H9 (cell line): ENCODE measurements at regions not wholly inside any gene's neighbourhood (a gene's known extent, or its start where the extent isn't known, plus 50 kb on each side); places are given as distances from the start of the nearest gene placed in this dataset.

ENCODE experiments used
- DNase-seq: peaks from one replicate; pipeline ENCODE4 v3.0.0-alpha.2; 2017
- H2AFZ ChIP-seq: one replicate; pipeline ENCODE4 v1.6.1; 2013; ENCODE audit warnings: mild to moderate bottlenecking, low read length, control low read depth, moderate library complexity
- H2AK5ac ChIP-seq: 2 replicates; pipeline ENCODE4 v1.6.1; 2013; ENCODE audit warnings: low read length, control low read depth, mixed read lengths; ENCODE audit not compliant: insufficient read length
- H2BK120ac ChIP-seq: one replicate; pipeline ENCODE4 v1.6.1; 2013; ENCODE audit warnings: low read depth, mild to moderate bottlenecking, low read length, control low read depth, inconsistent platforms; ENCODE audit not compliant: poor library complexity, severe bottlenecking
- H2BK12ac ChIP-seq: 2 replicates; pipeline ENCODE4 v1.6.1; 2013; ENCODE audit warnings: low read length, control low read depth, mixed read lengths, low read depth; ENCODE audit not compliant: insufficient read length
- H2BK15ac ChIP-seq: 2 replicates; pipeline ENCODE4 v1.6.1; 2013; ENCODE audit warnings: low read depth, low read length, control low read depth
- H2BK20ac ChIP-seq: one replicate; pipeline ENCODE4 v1.6.1; 2013; ENCODE audit warnings: low read depth, mild to moderate bottlenecking, low read length, control low read depth, inconsistent platforms; ENCODE audit not compliant: poor library complexity, severe bottlenecking
- H2BK5ac ChIP-seq: 2 replicates; pipeline ENCODE4 v1.6.1; 2013; ENCODE audit warnings: low read length, control low read depth, mixed read lengths; ENCODE audit not compliant: insufficient read length
- H3K14ac ChIP-seq: 2 replicates; pipeline ENCODE4 v1.6.1; 2013; ENCODE audit warnings: low read length, control low read depth; ENCODE audit not compliant: insufficient read depth
- H3K18ac ChIP-seq: 2 replicates; pipeline ENCODE4 v1.6.1; 2013; ENCODE audit warnings: low read depth, mild to moderate bottlenecking, mixed read lengths, low read length, control low read depth; ENCODE audit not compliant: insufficient read length
- H3K23ac ChIP-seq: 2 replicates; pipeline ENCODE4 v1.6.1; 2013; ENCODE audit warnings: low read length, control low read depth, mixed read lengths, low read depth; ENCODE audit not compliant: insufficient read length
- H3K23me2 ChIP-seq: 2 replicates; pipeline ENCODE4 v1.6.1; 2013; ENCODE audit warnings: low read depth, mild to moderate bottlenecking, mixed read lengths, low read length, control low read depth; ENCODE audit not compliant: insufficient read length, poor library complexity, severe bottlenecking
- H3K27ac ChIP-seq: 2 replicates; pipeline ENCODE4 v1.5.1; 2013; ENCODE audit warnings: low read length, control low read depth, mixed read lengths, low read depth; ENCODE audit not compliant: insufficient read length
- H3K27me3 ChIP-seq: 2 replicates; pipeline ENCODE4 v1.6.1; 2013; ENCODE audit warnings: low read length, control low read depth, inconsistent platforms; ENCODE audit not compliant: insufficient read depth
- H3K4ac ChIP-seq: 2 replicates; pipeline ENCODE4 v1.6.1; 2013; ENCODE audit warnings: low read depth, mild to moderate bottlenecking, control low read depth, inconsistent platforms, low read length, moderate library complexity
- H3K4me1 ChIP-seq: 2 replicates; pipeline ENCODE4 v1.6.1; 2013; ENCODE audit warnings: low read length, control low read depth, inconsistent platforms; ENCODE audit not compliant: insufficient read depth
- H3K4me2 ChIP-seq: 2 replicates; pipeline ENCODE4 v1.6.1; 2013; ENCODE audit warnings: low read length, control low read depth, mixed read lengths; ENCODE audit not compliant: insufficient read length, insufficient read depth
- H3K56ac ChIP-seq: 2 replicates; pipeline ENCODE4 v1.6.1; 2013; ENCODE audit warnings: low read depth, mild to moderate bottlenecking, mixed read lengths, low read length, control low read depth; ENCODE audit not compliant: insufficient read length
- H3K79me1 ChIP-seq: 2 replicates; pipeline ENCODE4 v1.6.1; 2013; ENCODE audit warnings: low read depth, mild to moderate bottlenecking, moderate library complexity, low read length, control low read depth, inconsistent platforms; ENCODE audit not compliant: insufficient read depth, poor library complexity, severe bottlenecking
- H3K79me2 ChIP-seq: 2 replicates; pipeline ENCODE4 v1.6.1; 2013; ENCODE audit warnings: low read length, control low read depth, inconsistent platforms; ENCODE audit not compliant: insufficient read depth
- H3K9ac ChIP-seq: 2 replicates; pipeline ENCODE4 v1.6.1; 2013; ENCODE audit warnings: low read length, control low read depth, mixed read lengths; ENCODE audit not compliant: insufficient read length; ENCODE audit errors: extremely low read depth
- H3K9me3 ChIP-seq: one replicate; pipeline ENCODE4 v1.6.1; 2013; ENCODE audit warnings: low read depth, low read length, inconsistent platforms; ENCODE audit not compliant: control insufficient read depth
- H3T11ph ChIP-seq: one replicate; pipeline ENCODE4 v1.6.1; 2013; ENCODE audit warnings: mild to moderate bottlenecking, low read length, control low read depth, inconsistent platforms
- H4K20me1 ChIP-seq: one replicate; pipeline ENCODE4 v1.6.1; 2013; ENCODE audit not compliant: control insufficient read depth, insufficient read length, insufficient read depth
- H4K5ac ChIP-seq: 2 replicates; pipeline ENCODE4 v1.6.1; 2013; ENCODE audit warnings: low read depth, mild to moderate bottlenecking, mixed read lengths, low read length, control low read depth; ENCODE audit not compliant: insufficient read length
- H4K8ac ChIP-seq: replicated peaks from 2 replicates; pipeline ENCODE4 v1.6.1; 2013; ENCODE audit warnings: low read length, control low read depth, mixed read lengths, low read depth; ENCODE audit not compliant: insufficient read length
- H4K91ac ChIP-seq: 2 replicates; pipeline ENCODE4 v1.6.1; 2013; ENCODE audit warnings: low read depth, mild to moderate bottlenecking, moderate library complexity, mixed read lengths, low read length, control low read depth; ENCODE audit not compliant: insufficient read length
- H3K27ac Mint-ChIP-seq, 3 experiments: 2 replicates in 2 of 3; 3 replicates in 1 of 3; pipeline ENCODE4 v1.8.0; 2020 to 2021; ENCODE audit warnings: mixed read lengths in 3 of 3, mild to moderate bottlenecking in 1 of 3, moderate library complexity in 1 of 3
- H3K27me3 Mint-ChIP-seq: 2 replicates; pipeline ENCODE4 v1.8.0; 2021; ENCODE audit warnings: low read depth, mild to moderate bottlenecking, moderate library complexity, mixed read lengths
- H3K36me3 Mint-ChIP-seq, 3 experiments: 2 replicates in 2 of 3; 3 replicates in 1 of 3; pipeline ENCODE4 v1.8.0; 2020 to 2021; ENCODE audit warnings: low read depth in 3 of 3, mixed read lengths in 3 of 3; ENCODE audit not compliant: insufficient read depth in 1 of 3
- H3K4me1 Mint-ChIP-seq, 2 experiments: 2 replicates each; pipeline ENCODE4 v1.8.0; 2020; ENCODE audit warnings: mixed read lengths in 2 of 2
- H3K4me3 Mint-ChIP-seq, 2 experiments: 2 replicates in 1 of 2; 3 replicates in 1 of 2; pipeline ENCODE4 v1.8.0; 2020 to 2021; ENCODE audit warnings: mild to moderate bottlenecking in 2 of 2, mixed read lengths in 2 of 2, moderate library complexity in 1 of 2
- H3K9me3 Mint-ChIP-seq, 2 experiments: 2 replicates in 1 of 2; 3 replicates in 1 of 2; pipeline ENCODE4 v1.8.0; 2020; ENCODE audit warnings: mild to moderate bottlenecking in 2 of 2, mixed read lengths in 2 of 2, moderate library complexity in 1 of 2
- WGBS: extraction: QIAGEN DNeasy Blood & Tissue Kit; methylation state at CpG from one replicate; pipeline ENCODE4 v1.1.7; 2013; ENCODE audit warnings: missing lambda C conversion rate, low lambda C conversion rate, mixed read lengths; ENCODE audit not compliant: insufficient read length; ENCODE audit errors: extremely low coverage; 5-methylcytosine and 5-hydroxymethylcytosine counted together
- TF ChIP-seq, protein P1 (sequence below): fragments of 200-600 bp; sonication (generic); conservative IDR thresholded peaks from 3 replicates; pipeline ENCODE4 v1.8.0; 2021; ENCODE audit warnings: antibody characterized with exemption, mild to moderate bottlenecking

DNA sequence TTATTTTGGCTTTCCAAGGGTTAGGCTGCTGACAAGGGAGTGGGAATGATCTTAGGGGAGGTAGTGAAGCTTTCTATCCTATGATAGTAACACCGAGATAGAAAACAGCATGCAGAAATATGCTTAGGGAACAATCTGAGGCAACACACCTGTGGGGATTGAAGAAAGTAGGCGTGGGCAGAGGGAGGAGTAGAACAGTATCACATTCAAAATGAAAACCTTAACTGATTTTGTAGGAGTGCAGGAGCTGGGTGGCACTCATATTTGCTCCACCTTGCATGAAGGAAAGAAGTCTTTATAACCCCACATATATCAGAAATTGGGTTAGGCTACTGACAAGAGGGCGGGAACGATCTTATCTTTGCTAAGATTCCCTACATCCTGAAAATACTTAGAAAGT lies 762.2 kb upstream of the CNTNAP5 start:
- H4K91ac ChIP-seq, result no peak overlapping the region
- no peak overlapping the region for H3K9ac ChIP-seq
- H3K9me3 Mint-ChIP-seq, result peaks cover 6 to 18% of the 10 kb centered on the region in 2 experiments; a peak in 4 of 5 replicates
- WGBS, result no CpG with 5 or more reads among the region's 4 CpGs
- H3K4me2 ChIP-seq, result no peak overlapping the region
- H2AK5ac ChIP-seq, result no peak overlapping the region
- H2BK15ac ChIP-seq, result no peak overlapping the region
- no peak for DNase-seq
- H2BK12ac ChIP-seq, result no peak overlapping the region
- no peak overlapping the region for H3K14ac ChIP-seq
- no peak overlapping the region for H3K27ac ChIP-seq
- no peaks in the 10 kb centered on the region for H3K27me3 ChIP-seq
- H3K23me2 ChIP-seq, result no peaks in the 10 kb centered on the region
- H2AFZ ChIP-seq, result no peak overlapping the region
- no peaks in the 10 kb centered on the region for H3K4me1 Mint-ChIP-seq
- H3K79me1 ChIP-seq, result no peaks in the 10 kb centered on the region
- no peak overlapping the region for H4K8ac ChIP-seq
- H3K36me3 Mint-ChIP-seq, result peaks cover 0 to 9% (median 7%) of the 10 kb centered on the region in 3 experiments; a peak in 4 of 7 replicates
- no peak overlapping the region for H3K23ac ChIP-seq
- H3K27ac Mint-ChIP-seq, result peak overlapping the region in 1 of 3 experiments; percentile 25; a peak in 1 of 7 replicates
- no peaks in the 10 kb centered on the region for H3K27me3 Mint-ChIP-seq
- H3K9me3 ChIP-seq, result no peaks in the 10 kb centered on the region
- H4K20me1 ChIP-seq, result no peaks in the 10 kb centered on the region
- no peak overlapping the region for H2BK20ac ChIP-seq
- H3T11ph ChIP-seq, result no peak overlapping the region
- no peaks in the 10 kb centered on the region for H3K79me2 ChIP-seq
- no peaks in the 10 kb centered on the region for H3K4me1 ChIP-seq
- no peak overlapping the region for H3K18ac ChIP-seq
- H3K4ac ChIP-seq, result no peak overlapping the region
- no peak overlapping the region for H2BK5ac ChIP-seq
- no peak overlapping the region for H3K56ac ChIP-seq
- H3K4me3 Mint-ChIP-seq, result no peak overlapping the region
- no peak overlapping the region for H2BK120ac ChIP-seq
- no peak overlapping the region for H4K5ac ChIP-seq
- TF ChIP-seq, protein P1, sequence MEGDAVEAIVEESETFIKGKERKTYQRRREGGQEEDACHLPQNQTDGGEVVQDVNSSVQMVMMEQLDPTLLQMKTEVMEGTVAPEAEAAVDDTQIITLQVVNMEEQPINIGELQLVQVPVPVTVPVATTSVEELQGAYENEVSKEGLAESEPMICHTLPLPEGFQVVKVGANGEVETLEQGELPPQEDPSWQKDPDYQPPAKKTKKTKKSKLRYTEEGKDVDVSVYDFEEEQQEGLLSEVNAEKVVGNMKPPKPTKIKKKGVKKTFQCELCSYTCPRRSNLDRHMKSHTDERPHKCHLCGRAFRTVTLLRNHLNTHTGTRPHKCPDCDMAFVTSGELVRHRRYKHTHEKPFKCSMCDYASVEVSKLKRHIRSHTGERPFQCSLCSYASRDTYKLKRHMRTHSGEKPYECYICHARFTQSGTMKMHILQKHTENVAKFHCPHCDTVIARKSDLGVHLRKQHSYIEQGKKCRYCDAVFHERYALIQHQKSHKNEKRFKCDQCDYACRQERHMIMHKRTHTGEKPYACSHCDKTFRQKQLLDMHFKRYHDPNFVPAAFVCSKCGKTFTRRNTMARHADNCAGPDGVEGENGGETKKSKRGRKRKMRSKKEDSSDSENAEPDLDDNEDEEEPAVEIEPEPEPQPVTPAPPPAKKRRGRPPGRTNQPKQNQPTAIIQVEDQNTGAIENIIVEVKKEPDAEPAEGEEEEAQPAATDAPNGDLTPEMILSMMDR, result no peak
